ENCODE measurements at regions not wholly inside any gene's neighbourhood (a gene's known extent, or its start where the extent isn't known, plus 50 kb on each side); places are given as distances from the start of the nearest gene placed in this dataset.

DNA sequence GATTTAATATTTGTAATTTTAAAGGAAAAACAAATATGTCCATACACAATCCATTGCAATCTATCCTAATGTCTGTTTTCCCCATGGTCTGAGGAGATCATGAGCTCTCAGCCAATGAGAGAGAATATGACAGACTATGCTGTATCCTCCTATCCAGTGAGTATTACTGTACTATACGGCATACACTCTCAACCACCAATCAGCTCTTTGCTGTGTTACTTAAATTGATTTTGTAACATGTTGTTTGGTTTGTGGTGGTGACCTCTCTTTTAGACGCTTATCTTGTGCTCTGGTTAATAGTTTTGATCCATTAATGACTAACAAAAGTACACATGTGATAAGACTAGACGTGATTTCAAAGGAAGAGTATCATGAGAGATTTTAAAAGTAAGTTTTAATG lies 231.5 kb upstream of the FOXN3 start:
- no peak for TF ChIP-seq EZH2 (IDR thresholded peaks at IDR 0.05; ENCODE audit: borderline replicate concordance, low read length)
- TF ChIP-seq, protein P1, sequence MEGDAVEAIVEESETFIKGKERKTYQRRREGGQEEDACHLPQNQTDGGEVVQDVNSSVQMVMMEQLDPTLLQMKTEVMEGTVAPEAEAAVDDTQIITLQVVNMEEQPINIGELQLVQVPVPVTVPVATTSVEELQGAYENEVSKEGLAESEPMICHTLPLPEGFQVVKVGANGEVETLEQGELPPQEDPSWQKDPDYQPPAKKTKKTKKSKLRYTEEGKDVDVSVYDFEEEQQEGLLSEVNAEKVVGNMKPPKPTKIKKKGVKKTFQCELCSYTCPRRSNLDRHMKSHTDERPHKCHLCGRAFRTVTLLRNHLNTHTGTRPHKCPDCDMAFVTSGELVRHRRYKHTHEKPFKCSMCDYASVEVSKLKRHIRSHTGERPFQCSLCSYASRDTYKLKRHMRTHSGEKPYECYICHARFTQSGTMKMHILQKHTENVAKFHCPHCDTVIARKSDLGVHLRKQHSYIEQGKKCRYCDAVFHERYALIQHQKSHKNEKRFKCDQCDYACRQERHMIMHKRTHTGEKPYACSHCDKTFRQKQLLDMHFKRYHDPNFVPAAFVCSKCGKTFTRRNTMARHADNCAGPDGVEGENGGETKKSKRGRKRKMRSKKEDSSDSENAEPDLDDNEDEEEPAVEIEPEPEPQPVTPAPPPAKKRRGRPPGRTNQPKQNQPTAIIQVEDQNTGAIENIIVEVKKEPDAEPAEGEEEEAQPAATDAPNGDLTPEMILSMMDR (IDR thresholded peaks at IDR 0.05; ENCODE audit: low read length), result no peak

All from OCI-LY1 (cell line).